CD4-positive, alpha-beta T cell (primary cell): ENCODE measurements at regions not wholly inside any gene's neighbourhood (a gene's known extent, or its start where the extent isn't known, plus 50 kb on each side); places are given as distances from the start of the nearest gene placed in this dataset.

Experiments
- ATAC-seq: fragments of 200-7000 bp; cut with Tn5 transposase; one replicate; pipeline ENCODE4 v1.10.0; 2022; ENCODE audit warnings: mild to moderate bottlenecking; ENCODE audit not compliant: poor library complexity
- CTCF ChIA-PET: fragments of 350-600 bp; sonication (Branson Sonifier 250); formaldehyde crosslinking; loops from one replicate; lab custom pipeline; 2021; ENCODE audit warnings: antibody characterized with exemption, inconsistent platforms; lab: Charles Lee
- POLR2A ChIA-PET: fragments of 350-600 bp; sonication (Branson Sonifier 250); formaldehyde crosslinking; loops from one replicate; lab custom pipeline; 2021; ENCODE audit warnings: antibody characterized with exemption, inconsistent platforms; lab: Charles Lee
- DNase-seq, 14 experiments: peaks; one replicate each; pipeline ENCODE4 v3.0.0-alpha.2; 2013 to 2020; ENCODE audit warnings: mixed read lengths in 2 of 14
- H3K27ac ChIP-seq, 2 donors: one replicate each; pipeline versions ENCODE4 v1.5.1 to v1.7.0; 2013; ENCODE audit warnings: low read length in 2 of 2, low read depth in 1 of 2, mild to moderate bottlenecking in 1 of 2
- H3K27me3 ChIP-seq, 2 experiments: 1 replicate in 1 of 2; 2 replicates in 1 of 2; pipeline versions ENCODE4 v1.6.1 to v1.7.0; 2013; ENCODE audit warnings: low read length in 2 of 2, control low read depth in 1 of 2, mild to moderate bottlenecking in 1 of 2, moderate library complexity in 1 of 2; ENCODE audit not compliant: insufficient read depth in 2 of 2, control insufficient read depth in 1 of 2
- H3K36me3 ChIP-seq: one replicate; pipeline ENCODE4 v1.6.1; 2013; ENCODE audit warnings: low read length, control low read depth; ENCODE audit not compliant: insufficient read depth
- H3K4me1 ChIP-seq: one replicate; pipeline ENCODE4 v1.6.1; 2013; ENCODE audit warnings: low read length, control low read depth; ENCODE audit not compliant: insufficient read depth
- H3K4me3 ChIP-seq: one replicate; pipeline ENCODE4 v1.5.1; 2013; ENCODE audit warnings: mild to moderate bottlenecking, low read length, moderate library complexity
- H3K9me3 ChIP-seq, 2 experiments: 1 replicate in 1 of 2; 2 replicates in 1 of 2; pipeline versions ENCODE4 v1.6.1 to v1.7.0; 2013; ENCODE audit warnings: low read length in 2 of 2, mild to moderate bottlenecking in 2 of 2, control low read depth in 1 of 2, moderate library complexity in 1 of 2; ENCODE audit not compliant: control insufficient read depth in 1 of 2, insufficient read depth in 1 of 2
- H3K27ac Mint-ChIP-seq: one replicate; pipeline ENCODE4 v1.8.0; 2020; ENCODE audit warnings: mixed read lengths
- H3K27me3 Mint-ChIP-seq: one replicate; pipeline ENCODE4 v1.8.0; 2021; ENCODE audit warnings: mixed read lengths
- H3K36me3 Mint-ChIP-seq: one replicate; pipeline ENCODE4 v1.8.0; 2021; ENCODE audit warnings: low read depth, mixed read lengths
- H3K4me1 Mint-ChIP-seq: one replicate; pipeline ENCODE4 v1.8.0; 2021; ENCODE audit warnings: low read depth, mixed read lengths
- H3K4me3 Mint-ChIP-seq: one replicate; pipeline ENCODE4 v1.8.0; 2020; ENCODE audit warnings: mild to moderate bottlenecking, mixed read lengths
- H3K9me3 Mint-ChIP-seq: one replicate; pipeline ENCODE4 v1.8.0; 2020; ENCODE audit warnings: mixed read lengths
- intact Hi-C, 2 experiments: fragments of 100-400 bp; cut with DNase I in 1 of 2; cut with micrococcal nuclease in 1 of 2; formaldehyde crosslinking; loops; one replicate each; pipeline versions ENCODE4 v1.15.1 to v1.9.0; 2023 to 2025; cut with DNase I, micrococcal nuclease
- TF ChIP-seq, protein P1 (sequence below): fragments of 200-600 bp; IDR thresholded peaks from one replicate; pipeline ENCODE4 v1.8.0; 2022; ENCODE audit warnings: antibody characterized with exemption, mild to moderate bottlenecking

DNA sequence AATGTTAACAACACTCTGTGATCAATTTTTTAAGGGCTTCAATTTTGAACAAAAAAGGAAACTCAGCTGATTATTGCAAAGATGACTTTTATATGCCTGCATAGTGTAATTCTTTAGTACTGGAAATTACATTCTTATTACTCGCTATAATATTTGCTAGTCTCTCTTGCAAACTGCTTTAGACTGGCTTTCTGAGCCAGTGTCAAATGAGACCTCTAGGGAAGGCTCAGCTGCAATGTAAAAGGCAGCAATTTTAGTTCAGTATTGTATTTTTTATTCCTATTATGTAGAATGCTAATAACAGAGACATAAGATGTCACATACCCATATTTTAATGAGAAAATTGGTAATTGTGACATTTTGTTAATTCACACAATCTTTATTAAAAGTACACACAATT lies 338.1 kb upstream of the LYPLAL1 start:
- intact Hi-C loops: no loop called here
- ATAC-seq (no peak), DNase-seq (no peak)
- Mint-ChIP-seq H3K9me3 (peaks cover 5% of the 10 kb centered on the region), H3K4me1 (no peaks in the 10 kb centered on the region), H3K36me3 (no peaks in the 10 kb centered on the region), H3K27ac (no peak overlapping the region), H3K4me3 (no peak overlapping the region), H3K27me3 (no peaks in the 10 kb centered on the region)
- H3K27ac ChIP-seq: no peak overlapping the region
- H3K4me3 ChIP-seq: no peak overlapping the region
- no peaks in the 10 kb centered on the region for H3K36me3 ChIP-seq
- TF ChIP-seq, protein P1, sequence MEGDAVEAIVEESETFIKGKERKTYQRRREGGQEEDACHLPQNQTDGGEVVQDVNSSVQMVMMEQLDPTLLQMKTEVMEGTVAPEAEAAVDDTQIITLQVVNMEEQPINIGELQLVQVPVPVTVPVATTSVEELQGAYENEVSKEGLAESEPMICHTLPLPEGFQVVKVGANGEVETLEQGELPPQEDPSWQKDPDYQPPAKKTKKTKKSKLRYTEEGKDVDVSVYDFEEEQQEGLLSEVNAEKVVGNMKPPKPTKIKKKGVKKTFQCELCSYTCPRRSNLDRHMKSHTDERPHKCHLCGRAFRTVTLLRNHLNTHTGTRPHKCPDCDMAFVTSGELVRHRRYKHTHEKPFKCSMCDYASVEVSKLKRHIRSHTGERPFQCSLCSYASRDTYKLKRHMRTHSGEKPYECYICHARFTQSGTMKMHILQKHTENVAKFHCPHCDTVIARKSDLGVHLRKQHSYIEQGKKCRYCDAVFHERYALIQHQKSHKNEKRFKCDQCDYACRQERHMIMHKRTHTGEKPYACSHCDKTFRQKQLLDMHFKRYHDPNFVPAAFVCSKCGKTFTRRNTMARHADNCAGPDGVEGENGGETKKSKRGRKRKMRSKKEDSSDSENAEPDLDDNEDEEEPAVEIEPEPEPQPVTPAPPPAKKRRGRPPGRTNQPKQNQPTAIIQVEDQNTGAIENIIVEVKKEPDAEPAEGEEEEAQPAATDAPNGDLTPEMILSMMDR: no peak
- H3K9me3 ChIP-seq: no peaks in the 10 kb centered on the region
- POLR2A ChIA-PET: no interaction called here
- no peaks in the 10 kb centered on the region for H3K27me3 ChIP-seq
- H3K4me1 ChIP-seq: no peaks in the 10 kb centered on the region
- CTCF ChIA-PET: no interaction called here

DNA sequence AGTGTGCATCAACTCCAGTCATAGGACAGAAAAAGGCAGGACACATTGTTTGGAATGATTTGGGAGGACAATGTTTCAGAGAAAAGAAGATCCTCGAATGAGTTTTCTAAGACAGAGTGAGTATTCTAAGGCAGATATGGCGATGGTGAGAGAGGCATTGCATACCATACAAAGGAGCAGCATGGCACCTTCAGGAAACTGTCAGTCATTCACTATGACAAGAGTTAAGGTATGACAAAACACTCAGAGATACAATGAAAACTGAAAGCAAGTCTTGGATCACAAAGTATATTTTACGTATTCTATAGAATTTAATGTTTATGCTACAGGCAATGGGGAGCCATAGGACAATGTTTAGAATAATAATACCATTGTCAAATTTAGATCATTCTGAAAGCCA lies 337.4 kb upstream of the LYPLAL1 start:
- ATAC-seq (no peak), DNase-seq (no peak)
- Histone ChIP-seq H3K9me3 (no peaks in the 10 kb centered on the region), H3K4me1 (no peaks in the 10 kb centered on the region), H3K27me3 (no peaks in the 10 kb centered on the region), H3K36me3 (no peaks in the 10 kb centered on the region), H3K27ac (no peak overlapping the region), H3K4me3 (no peak overlapping the region)
- H3K27me3 Mint-ChIP-seq: no peaks in the 10 kb centered on the region
- POLR2A ChIA-PET: no interaction called here
- intact Hi-C loops: no loop called here
- CTCF ChIA-PET: no interaction called here
- H3K9me3 Mint-ChIP-seq: peaks cover 7% of the 10 kb centered on the region
- H3K4me1 Mint-ChIP-seq: no peaks in the 10 kb centered on the region
- no peaks in the 10 kb centered on the region for H3K36me3 Mint-ChIP-seq
- no peak overlapping the region for H3K27ac Mint-ChIP-seq
- TF ChIP-seq, protein P1: no peak
- H3K4me3 Mint-ChIP-seq: no peak overlapping the region

DNA sequence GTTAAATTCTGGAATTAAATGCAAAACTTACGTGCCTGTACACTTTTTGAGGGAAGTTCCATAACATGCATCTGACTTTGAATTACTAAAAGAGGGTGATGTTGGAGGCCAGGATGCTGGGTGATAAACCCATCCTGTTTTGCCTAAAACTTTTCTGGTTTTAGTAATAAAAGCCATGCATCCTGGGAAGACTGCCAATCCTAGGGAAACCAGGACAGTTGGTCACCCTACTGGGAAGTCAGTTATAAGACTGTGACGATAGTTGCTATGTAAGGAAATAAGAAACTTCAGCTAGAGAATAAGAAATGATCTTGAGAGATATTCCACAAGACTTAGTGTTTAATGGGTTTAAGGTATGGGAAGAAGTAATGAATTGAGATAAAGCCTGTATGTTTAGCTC lies 336.6 kb upstream of the LYPLAL1 start:
- Mint-ChIP-seq H3K36me3 (no peaks in the 10 kb centered on the region), H3K27ac (no peak overlapping the region), H3K27me3 (no peaks in the 10 kb centered on the region), H3K4me3 (no peak overlapping the region), H3K9me3 (peaks cover 7% of the 10 kb centered on the region), H3K4me1 (no peaks in the 10 kb centered on the region)
- no peak overlapping the region for H3K4me3 ChIP-seq
- intact Hi-C loops: no loop called here
- no peaks in the 10 kb centered on the region for H3K27me3 ChIP-seq
- H3K36me3 ChIP-seq: no peaks in the 10 kb centered on the region
- TF ChIP-seq, protein P1: no peak
- CTCF ChIA-PET: no interaction called here
- POLR2A ChIA-PET: no interaction called here
- H3K27ac ChIP-seq: no peak overlapping the region
- DNase-seq (no peak), ATAC-seq (no peak)
- H3K4me1 ChIP-seq: no peaks in the 10 kb centered on the region
- H3K9me3 ChIP-seq: peaks cover 0 to 1% of the 10 kb centered on the region in 2 experiments
